SK-N-SH (cell line): ENCODE measurements at regions not wholly inside any gene's neighbourhood (a gene's known extent, or its start where the extent isn't known, plus 50 kb on each side); places are given as distances from the start of the nearest gene placed in this dataset.

Experiments
- CTCF ChIA-PET: fragments of 300-600, 350-600 bp; formaldehyde crosslinking; extraction: SDS; loops from one replicate; lab custom pipeline; 2021; lab: Yijun Ruan, JAX
- POLR2A ChIA-PET: fragments of 350-600 bp; sonication (Branson Sonifier 250); formaldehyde crosslinking; extraction: SDS; loops from one replicate; lab custom pipeline; 2020; ENCODE audit warnings: antibody characterized with exemption, inconsistent platforms; lab: Yijun Ruan, JAX
- DNase-seq: peaks from one replicate; pipeline ENCODE4 v3.0.0; 2012
- H2AFZ ChIP-seq: fragments of 200-600 bp; sonication (generic); 2 replicates; pipeline ENCODE4 v1.8.1; 2016; ENCODE audit warnings: antibody characterized with exemption, mild to moderate bottlenecking, low read depth
- H3F3A ChIP-seq: fragments of 200-600 bp; sonication (generic); replicated peaks from 2 replicates; pipeline ENCODE3; 2016; ENCODE audit warnings: antibody characterized with exemption, mild to moderate bottlenecking; ENCODE audit not compliant: insufficient read depth
- H3K27ac ChIP-seq, 2 experiments: fragments of 200-500 bp in 1 of 2; fragments of 200-600 bp in 1 of 2; sonication (Bioruptor generic) in 1 of 2; sonication (generic), shearing (Covaris generic) in 1 of 2; 2 replicates each; pipeline versions ENCODE4 v1.5.1 to v1.6.1; 2014 to 2016; ENCODE audit warnings: low read depth in 2 of 2, inconsistent platforms in 1 of 2, low read length in 1 of 2, mild to moderate bottlenecking in 1 of 2, mixed read lengths in 1 of 2
- H3K27me3 ChIP-seq: fragments of 200-600 bp; sonication (generic), shearing (Covaris generic); 2 replicates; pipeline ENCODE4 v1.6.1; 2016; ENCODE audit warnings: mixed run types; ENCODE audit not compliant: insufficient read depth
- H3K36me3 ChIP-seq, 2 experiments: fragments of 200-500 bp in 1 of 2; fragments of 200-600 bp in 1 of 2; sonication (Bioruptor generic) in 1 of 2; sonication (generic) in 1 of 2; replicated peaks in 1 of 2; 2 replicates each; pipeline versions ENCODE3 to v1.5.1; 2014 to 2016; ENCODE audit warnings: low read length in 1 of 2, mild to moderate bottlenecking in 1 of 2; ENCODE audit not compliant: insufficient read depth in 2 of 2, control insufficient read depth in 1 of 2
- H3K4me1 ChIP-seq, 2 experiments: fragments of 200-500 bp in 1 of 2; fragments of 200-600 bp in 1 of 2; sonication (Bioruptor generic) in 1 of 2; sonication (generic), shearing (Covaris generic) in 1 of 2; 2 replicates each; pipeline versions ENCODE4 v1.5.1 to v1.6.1; 2014 to 2016; ENCODE audit warnings: low read depth in 1 of 2, low read length in 1 of 2, mixed run types in 1 of 2; ENCODE audit not compliant: insufficient read depth in 2 of 2, control insufficient read depth in 1 of 2
- H3K4me2 ChIP-seq: fragments of 200-600 bp; sonication (generic), shearing (Covaris generic); 2 replicates; pipeline ENCODE4 v1.6.1; 2017; ENCODE audit warnings: mixed run types
- H3K4me3 ChIP-seq, 2 experiments: fragments of 200-500 bp in 1 of 2; fragments of 200-600 bp in 1 of 2; sonication (Bioruptor generic) in 1 of 2; sonication (generic), shearing (Covaris generic) in 1 of 2; 2 replicates each; pipeline versions ENCODE4 v1.5.1 to v1.8.1; 2014 to 2016; ENCODE audit warnings: low read depth in 2 of 2, inconsistent platforms in 1 of 2, low read length in 1 of 2, mild to moderate bottlenecking in 1 of 2, mixed read lengths in 1 of 2, moderate library complexity in 1 of 2
- H3K79me2 ChIP-seq: fragments of 200-600 bp; sonication (generic); 2 replicates; pipeline ENCODE4 v1.8.1; 2017; ENCODE audit warnings: mild to moderate bottlenecking; ENCODE audit not compliant: insufficient read depth
- H3K9ac ChIP-seq: fragments of 200-600 bp; sonication (generic); 2 replicates; pipeline ENCODE4 v1.6.1; 2017; ENCODE audit warnings: mixed run types
- H3K9me2 ChIP-seq: fragments of 200-600 bp; sonication (generic); 2 replicates; pipeline ENCODE4 v1.6.1; 2017; ENCODE audit warnings: mixed run types
- H3K9me3 ChIP-seq: fragments of 200-600 bp; sonication (generic); 2 replicates; pipeline ENCODE4 v1.6.1; 2017; ENCODE audit warnings: mixed run types, mild to moderate bottlenecking, moderate library complexity
- H4K20me1 ChIP-seq: fragments of 200-600 bp; sonication (generic); 2 replicates; pipeline ENCODE4 v1.6.1; 2017; ENCODE audit warnings: mild to moderate bottlenecking, mixed run types; ENCODE audit not compliant: insufficient read depth
- ELF1 ChIP-seq: IDR thresholded peaks from 2 replicates; pipeline ENCODE4 v1.4.0; 2012
- FOXJ3 ChIP-seq: sonication (generic); formaldehyde crosslinking; IDR thresholded peaks from 2 replicates; pipeline ENCODE4 v1.5.1; 2020; ENCODE audit warnings: mild to moderate bottlenecking, missing genetic modification reagents
- FOXM1 ChIP-seq: IDR thresholded peaks from 2 replicates; pipeline ENCODE4 v1.4.0; 2012; ENCODE audit warnings: low read depth, mild to moderate bottlenecking
- GATA2 ChIP-seq: sonication (generic); formaldehyde crosslinking; IDR thresholded peaks from 2 replicates; pipeline ENCODE4 v1.5.0; 2020; ENCODE audit warnings: mild to moderate bottlenecking, missing genetic modification reagents
- MEF2A ChIP-seq: IDR thresholded peaks from 2 replicates; pipeline ENCODE4 v1.4.0; 2012; ENCODE audit warnings: low read depth, borderline replicate concordance
- NFIC ChIP-seq: IDR thresholded peaks from 2 replicates; pipeline ENCODE4 v1.4.0; 2012; ENCODE audit warnings: borderline replicate concordance
- NRF1 ChIP-seq: IDR thresholded peaks from 2 replicates; pipeline ENCODE4 v1.6.1; 2012; ENCODE audit warnings: low read depth, mild to moderate bottlenecking, low read length
- POLR2AphosphoS5 ChIP-seq: IDR thresholded peaks from 2 replicates; pipeline ENCODE4 v1.6.1; 2012; ENCODE audit warnings: low read depth, low read length
- RAD21 ChIP-seq: IDR thresholded peaks from 2 replicates; pipeline ENCODE4 v1.6.1; 2012; ENCODE audit warnings: mild to moderate bottlenecking, low read length
- RCOR1 ChIP-seq: fragments of 150-350 bp; IDR thresholded peaks from 2 replicates; pipeline ENCODE4 v1.6.1; 2017; ENCODE audit warnings: antibody characterized with exemption, low read length
- RFX5 ChIP-seq: IDR thresholded peaks from 2 replicates; pipeline ENCODE4 v1.6.1; 2012; ENCODE audit warnings: mild to moderate bottlenecking, improper control_type of control experiment, low read length
- RXRA ChIP-seq: IDR thresholded peaks from 2 replicates; pipeline ENCODE4 v1.4.0; 2012; ENCODE audit warnings: low read depth, mild to moderate bottlenecking, borderline replicate concordance
- SIN3A ChIP-seq: IDR thresholded peaks from 2 replicates; pipeline ENCODE4 v1.6.1; 2012; ENCODE audit warnings: low read depth, mild to moderate bottlenecking, low read length, moderate library complexity, borderline replicate concordance
- SMC3 ChIP-seq: IDR thresholded peaks from 2 replicates; pipeline ENCODE4 v1.6.1; 2012; ENCODE audit warnings: low read depth, low read length, improper control_type of control experiment
- TCF12 ChIP-seq: IDR thresholded peaks from 2 replicates; pipeline ENCODE4 v1.4.0; 2012
- TEAD4 ChIP-seq: IDR thresholded peaks from 2 replicates; pipeline ENCODE4 v1.4.0; 2012; ENCODE audit warnings: mild to moderate bottlenecking, borderline replicate concordance; ENCODE audit not compliant: insufficient read depth
- YY1 ChIP-seq: IDR thresholded peaks from 2 replicates; pipeline ENCODE4 v1.4.0; 2012; ENCODE audit warnings: low read depth, mild to moderate bottlenecking
- WGBS: methylation state at CpG from one replicate; pipeline ENCODE4 v1.1.6; 2017; ENCODE audit warnings: low lambda C conversion rate; 5-methylcytosine and 5-hydroxymethylcytosine counted together

DNA sequence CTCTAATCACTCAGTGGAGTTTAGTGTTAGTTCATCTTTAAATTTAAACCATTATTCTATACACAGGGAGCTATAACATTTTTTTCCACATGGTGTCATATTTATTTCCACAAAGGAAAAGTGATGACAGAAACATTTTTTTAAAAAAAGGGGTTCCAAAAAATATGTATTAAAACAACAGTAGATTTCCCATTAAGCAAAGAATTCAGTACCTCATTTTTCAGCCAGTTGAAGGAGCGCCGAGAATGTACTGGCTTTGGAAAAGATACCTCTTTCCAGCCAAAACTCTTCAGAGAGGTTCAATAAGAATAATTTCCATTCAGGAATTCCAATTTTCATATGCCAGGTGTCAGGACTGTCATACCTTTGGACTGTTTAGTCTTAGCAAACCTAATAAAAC, 250.5 kb upstream of the MEOX2 start (continued):
- TF ChIP-seq RFX5 = no peak
- TF ChIP-seq SMC3 = no peak
- TF ChIP-seq RXRA = no peak
- no peak for TF ChIP-seq SIN3A
- TF ChIP-seq TCF12 = no peak

DNA sequence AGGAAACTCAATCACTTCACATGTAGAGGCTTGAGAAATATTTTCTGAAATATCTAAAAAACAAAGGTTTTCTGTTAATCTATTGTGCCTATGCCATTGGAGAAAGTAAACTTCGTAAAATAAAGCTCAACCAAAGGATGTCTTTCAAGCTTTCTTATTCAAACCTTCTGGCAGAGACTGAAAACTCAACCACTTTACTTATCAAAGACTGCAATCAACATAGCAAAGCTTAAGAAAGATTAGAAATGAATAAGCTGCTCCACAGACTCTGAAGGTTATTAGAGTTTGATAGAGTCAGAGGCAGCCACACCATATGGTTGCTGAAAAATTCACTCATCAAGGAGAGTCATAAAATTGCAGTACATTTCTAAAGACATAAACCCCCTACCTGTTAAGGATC, 245.8 kb upstream of the MEOX2 start:
- 0% methylated on average over 1 of the region's 1 CpG for WGBS
- TF ChIP-seq ELF1 (no peak), NFIC (no peak), MEF2A (no peak), NRF1 (no peak), FOXM1 (no peak), RFX5 (no peak), FOXJ3 (no peak)
- Histone ChIP-seq H3K9me2 (peaks cover 3% of the 10 kb centered on the region; the same call in 1 of the 2 replicates), H3K4me1 (no peaks in the 10 kb centered on the region), H3K27ac (no peak overlapping the region), H3K9ac (no peak overlapping the region), H3F3A (no peaks in the 10 kb centered on the region), H3K27me3 (no peaks in the 10 kb centered on the region), H3K79me2 (no peaks in the 10 kb centered on the region), H3K36me3 (no peaks in the 10 kb centered on the region), H3K4me2 (no peak overlapping the region), H2AFZ (no peak overlapping the region), H3K9me3 (peaks cover 6% of the 10 kb centered on the region; the same call in 1 of the 2 replicates), H3K4me3 (no peak overlapping the region), H4K20me1 (no peaks in the 10 kb centered on the region)
- ChIA-PET CTCF (no interaction called here), POLR2A (no interaction called here)
- no peak for DNase-seq

DNA sequence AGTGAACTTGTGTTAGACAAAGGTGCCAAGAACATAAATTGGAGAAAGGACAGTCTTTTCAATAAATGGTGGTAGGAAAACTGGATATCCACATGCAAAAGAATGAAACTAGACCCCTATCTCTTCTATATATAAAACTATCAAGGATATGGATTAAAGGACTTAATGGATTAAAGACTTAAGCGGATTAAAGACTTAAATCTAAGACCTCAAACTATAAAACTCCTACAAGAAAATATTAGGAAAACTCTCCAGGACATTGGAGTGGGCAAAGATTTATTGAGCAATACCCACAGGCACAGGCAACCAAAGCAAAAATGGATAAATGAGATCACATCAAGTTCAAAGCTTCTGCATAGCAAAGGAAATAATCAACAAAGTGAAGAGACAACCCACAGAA, 242.9 kb upstream of the MEOX2 start:
- TF ChIP-seq POLR2AphosphoS5 (no peak), RCOR1 (no peak), TEAD4 (no peak), SIN3A (no peak), FOXJ3 (no peak), RAD21 (no peak), GATA2 (CRISPR knock-in tag) (no peak), TCF12 (no peak), YY1 (no peak)
- Histone ChIP-seq H3K4me3 (no peak overlapping the region), H3K4me1 (no peaks in the 10 kb centered on the region), H3F3A (no peaks in the 10 kb centered on the region), H3K4me2 (no peak overlapping the region), H3K27me3 (no peaks in the 10 kb centered on the region), H3K27ac (no peak overlapping the region), H3K9ac (no peak overlapping the region), H4K20me1 (no peaks in the 10 kb centered on the region), H2AFZ (no peak overlapping the region), H3K36me3 (no peaks in the 10 kb centered on the region), H3K9me2 (peaks cover 3% of the 10 kb centered on the region; the same call in 1 of the 2 replicates), H3K79me2 (no peaks in the 10 kb centered on the region), H3K9me3 (peaks cover 8% of the 10 kb centered on the region; the same call in 1 of the 2 replicates)
- DNase-seq = no peak
- POLR2A ChIA-PET = no interaction called here
- WGBS = 2% methylated on average over 1 of the region's 1 CpG
- CTCF ChIA-PET = no interaction called here
